Renal cortical epithelial cell (primary cell): ENCODE measurements at regions not wholly inside any gene's neighbourhood (a gene's known extent, or its start where the extent isn't known, plus 50 kb on each side); places are given as distances from the start of the nearest gene placed in this dataset.
A peak's percentile ranks its signal among the peaks of the same experiment; 100 is the strongest.
"Not testable (repeated sequence)": the region's sequence is repeated elsewhere in the genome, so short reads cannot be mapped to it uniquely, and the experiment has no call there.

Experiments used
- DNase-seq: peaks from one replicate; pipeline ENCODE4 v3.0.0-alpha.2; 2011; ENCODE audit warnings: low read depth

GRCh38 chrX:74080165-74080564 is 223.8 kb upstream of the ZCCHC13 start:
- no peak for DNase-seq

DNA sequence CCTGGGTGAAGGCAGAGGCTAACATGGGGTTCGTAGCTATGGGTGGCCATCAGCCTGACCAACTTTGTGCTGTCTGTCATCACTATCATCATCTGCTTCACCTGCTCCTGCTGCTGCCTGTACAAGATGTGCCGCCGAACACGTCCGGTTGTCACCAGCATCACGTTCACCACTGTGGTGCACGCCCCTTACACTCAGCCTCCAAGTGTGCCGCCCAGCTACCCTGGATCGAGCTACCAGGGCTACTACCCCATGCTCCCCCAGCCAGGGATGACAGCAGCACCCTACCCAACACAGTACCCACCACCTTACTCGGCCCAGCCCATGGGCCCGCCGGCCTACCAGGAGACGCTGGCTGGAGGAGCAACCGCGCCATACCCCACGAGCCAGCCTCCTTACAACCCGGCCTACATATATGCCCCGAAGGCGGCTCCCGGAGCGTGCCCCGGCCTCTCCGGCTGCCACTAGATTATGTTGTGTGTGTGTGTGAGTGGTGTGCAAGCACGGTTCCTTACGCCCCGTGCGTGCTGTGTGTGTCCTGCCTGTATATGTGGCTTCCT is 213.4 kb upstream of the XIST start:
- no peak for DNase-seq

GRCh38 chrX:74063426-74064155 is 211.1 kb upstream of the XIST start:
- no peak for DNase-seq

- no peak for DNase-seq
These were observed 209.4 kb upstream of the XIST start for GRCh38 chrX:74061879-74062278.

- no peak for DNase-seq
These were observed 196.6 kb upstream of the XIST start for GRCh38 chrX:74049126-74049525.

GRCh38 chrX:74034066-74034465 is 181.6 kb upstream of the XIST start:
- DNase-seq, result not testable (repeated sequence)

DNA sequence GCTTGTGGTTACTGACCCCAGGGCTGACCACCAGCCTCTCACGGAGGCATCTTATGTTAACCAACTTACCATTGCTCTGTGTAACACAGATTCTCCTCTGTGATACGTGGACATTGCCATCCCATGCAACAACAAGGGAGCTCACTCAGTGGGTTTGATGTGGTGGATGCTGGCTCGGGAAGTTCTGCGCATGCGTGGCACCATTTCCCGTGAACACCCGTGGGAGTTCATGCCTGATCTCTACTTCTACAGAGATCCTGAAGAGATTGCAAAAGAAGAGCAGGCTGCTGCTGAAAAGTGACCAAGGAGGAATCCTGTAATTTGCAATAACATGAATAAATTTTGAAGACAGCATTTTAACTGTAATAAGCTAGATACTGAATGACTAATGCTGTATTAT is 179.0 kb upstream of the XIST start:
- not testable (repeated sequence) for DNase-seq

- DNase-seq, result not testable (repeated sequence)
These were observed 178.3 kb upstream of the XIST start for GRCh38 chrX:74030766-74031165.

GRCh38 chrX:74025145-74025544 is 172.6 kb upstream of the XIST start:
- not testable (repeated sequence) for DNase-seq

DNA sequence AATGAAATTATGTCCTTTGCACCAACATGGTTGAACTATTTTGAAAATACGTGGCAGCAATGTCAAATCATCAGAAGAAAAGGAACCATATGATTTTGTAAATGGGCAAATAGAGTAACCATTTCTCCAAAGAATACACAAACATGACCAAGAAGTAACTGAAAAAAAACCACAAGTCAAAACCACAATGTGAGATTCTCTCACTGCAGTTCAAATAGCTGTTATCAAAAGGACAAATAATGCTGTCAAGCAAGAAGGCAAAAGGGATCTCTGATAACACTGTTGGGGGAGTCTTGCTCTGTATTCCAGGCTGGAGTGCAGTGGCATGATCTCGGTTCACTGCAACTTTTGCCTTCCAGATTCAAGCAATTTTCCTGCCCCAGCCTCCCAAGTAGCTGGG is 170.7 kb upstream of the XIST start:
- no peak for DNase-seq

DNA sequence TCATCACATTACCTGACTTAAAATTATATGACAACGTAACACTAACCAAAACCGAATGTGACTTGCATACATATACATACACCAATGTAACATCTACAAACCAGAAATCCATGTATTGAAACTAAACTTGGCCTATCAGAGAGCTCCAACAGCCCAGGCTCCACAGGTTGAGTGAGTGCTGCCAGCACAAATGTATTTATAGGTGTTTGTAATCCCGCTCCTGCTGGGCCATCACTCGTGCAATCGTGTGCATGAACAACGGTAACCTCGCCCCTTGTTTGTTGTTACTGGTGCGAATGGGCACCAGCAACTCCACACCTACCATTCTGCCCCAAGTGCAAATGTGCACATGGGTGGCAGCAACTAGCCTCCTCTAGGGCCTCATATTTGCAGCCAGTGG is 165.7 kb upstream of the XIST start:
- DNase-seq, result no peak

DNA sequence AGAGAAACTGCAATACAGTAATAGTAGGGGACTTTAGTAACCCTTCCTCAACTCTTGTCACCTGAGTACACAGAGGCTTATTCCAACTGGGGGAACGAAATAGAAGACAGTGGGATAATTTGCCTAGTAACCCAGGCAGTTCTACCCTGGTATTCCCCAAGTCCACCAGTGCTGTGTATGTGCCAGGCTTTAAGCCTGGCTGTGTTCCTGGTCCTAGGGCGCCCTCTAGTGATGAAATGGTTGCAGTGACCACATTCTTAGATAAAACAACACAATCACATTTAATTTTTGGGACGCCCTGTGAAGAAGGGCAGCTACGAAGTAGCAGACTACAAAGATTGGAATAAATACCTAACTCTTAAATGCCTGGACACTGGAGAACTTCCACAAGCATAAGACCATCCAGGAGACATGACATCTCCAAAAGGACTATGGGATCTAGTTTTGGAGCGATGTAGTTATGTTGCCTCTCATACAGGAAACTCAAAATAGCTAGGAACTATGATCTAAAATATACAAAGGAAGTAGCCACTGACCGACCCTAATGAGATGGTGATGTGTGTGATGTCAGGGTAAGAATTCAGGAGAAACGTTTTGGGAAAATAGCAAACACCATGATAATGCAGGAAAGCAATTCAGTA is 163.0 kb upstream of the XIST start:
- peak; percentile 55 for DNase-seq

DNA sequence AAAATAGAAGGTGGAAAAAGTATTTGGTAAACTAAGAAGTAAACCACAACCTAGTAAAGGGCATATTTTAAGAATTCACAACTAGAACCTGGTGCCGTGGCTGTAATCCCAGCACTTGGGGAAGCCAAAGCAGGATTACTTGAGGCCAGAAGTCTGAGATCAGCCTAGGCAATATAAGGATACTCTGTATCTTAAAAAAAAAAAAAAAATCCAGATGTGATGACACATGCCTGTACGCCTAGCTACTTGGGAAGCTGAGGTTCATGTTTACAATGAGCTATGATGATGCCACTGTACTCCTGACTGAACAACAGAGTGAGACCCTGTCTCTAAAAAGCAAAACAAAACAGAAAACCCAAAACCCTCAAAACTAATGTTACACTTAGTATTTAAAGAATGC is 156.5 kb upstream of the XIST start:
- no peak for DNase-seq

DNA sequence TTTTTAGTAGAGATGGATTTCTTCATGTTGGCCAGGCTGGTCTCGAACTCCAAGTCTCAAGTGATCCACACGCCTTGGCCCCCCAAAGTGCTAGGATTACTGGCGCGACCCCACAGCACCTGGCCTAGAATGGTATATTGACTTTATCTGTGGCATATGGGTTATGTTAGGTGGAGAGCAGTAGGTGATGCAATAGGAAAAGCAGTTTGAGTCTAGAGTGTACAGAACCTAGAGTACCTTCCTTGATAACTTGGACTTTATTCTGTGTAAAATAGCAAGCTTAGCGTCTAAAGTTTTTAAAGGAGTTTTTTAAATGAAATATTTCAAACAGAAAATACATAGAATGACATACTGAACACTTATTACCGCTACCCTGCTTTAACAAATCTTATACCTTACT is 139.5 kb upstream of the XIST start:
- no peak for DNase-seq

- DNase-seq, result no peak
These were observed 134.7 kb upstream of the XIST start for GRCh38 chrX:73987166-73987565.

- no peak for DNase-seq
These were observed 127.1 kb upstream of the XIST start for GRCh38 chrX:73979551-73980131.

DNA sequence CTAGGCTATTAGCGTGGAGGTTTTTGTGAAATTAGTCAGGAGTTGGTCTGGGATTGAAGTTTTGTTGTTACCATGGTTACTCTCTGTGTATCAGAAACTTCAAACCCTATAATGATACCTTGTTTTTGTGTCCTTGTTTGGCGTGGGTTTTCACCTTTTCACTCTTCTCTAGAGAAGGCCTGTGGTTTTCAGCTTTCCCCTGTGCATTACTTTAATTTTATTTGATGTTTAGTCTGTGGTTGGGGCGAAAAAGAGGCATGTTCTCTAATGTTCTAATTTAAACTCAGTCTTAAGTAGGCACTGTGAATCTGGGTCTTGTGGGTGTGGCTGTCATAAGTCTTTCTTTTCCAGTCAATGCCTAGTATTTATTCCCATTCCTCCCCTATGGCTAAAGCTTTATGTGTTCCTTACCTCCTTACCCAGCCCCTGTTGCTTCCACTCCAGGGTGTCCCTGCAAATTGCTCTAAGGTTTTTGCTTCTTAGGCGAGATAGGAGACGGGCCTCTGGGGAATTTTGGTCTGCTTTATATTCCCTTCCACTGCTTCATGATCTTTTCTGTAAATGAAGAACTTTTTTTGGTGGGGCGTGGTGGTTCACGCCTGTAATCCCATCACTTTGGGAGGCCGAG is 125.1 kb upstream of the XIST start:
- DNase-seq, result peak; percentile 31

DNA sequence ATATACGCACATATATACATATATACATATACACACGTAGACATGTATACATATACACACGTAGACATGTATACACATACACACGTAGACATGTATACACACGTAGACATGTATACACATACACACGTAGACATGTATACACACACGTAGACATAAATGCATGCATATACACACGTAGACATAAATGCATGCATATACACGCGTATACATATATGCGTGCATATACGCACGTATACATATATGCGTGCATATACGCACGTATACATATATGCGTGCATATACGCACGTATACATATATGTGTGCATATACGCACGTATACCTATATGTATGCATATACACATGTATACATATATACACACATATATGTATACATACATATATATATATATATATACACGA is 114.9 kb upstream of the XIST start:
- not testable (repeated sequence) for DNase-seq

- no peak for DNase-seq
These were observed 113.3 kb upstream of the XIST start for GRCh38 chrX:73965833-73966232.

- peak; percentile 15 for DNase-seq
These were observed 112.1 kb upstream of the XIST start for GRCh38 chrX:73964579-73964978.

DNA sequence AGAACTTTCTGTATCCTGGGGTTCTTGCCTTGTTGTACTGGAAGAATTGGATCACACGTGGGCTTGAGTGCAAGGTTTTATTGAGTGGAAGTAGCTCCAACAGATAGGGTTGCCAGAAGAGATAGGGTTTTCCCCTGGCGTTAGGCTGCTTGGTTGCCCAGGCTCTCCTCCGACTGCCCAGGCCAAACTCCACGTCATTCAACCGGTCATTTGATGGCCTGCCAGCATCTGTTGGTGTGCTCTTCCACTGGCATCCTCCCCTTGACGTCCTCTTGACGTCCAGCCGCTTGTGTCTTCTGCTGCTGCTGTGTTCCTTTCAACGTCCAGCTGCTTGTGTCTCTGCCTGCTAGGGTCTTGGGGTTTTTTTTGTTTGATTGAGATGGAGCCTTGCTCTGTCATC is 111.2 kb upstream of the XIST start:
- no peak for DNase-seq

- DNase-seq, result no peak
These were observed 110.4 kb upstream of the XIST start for GRCh38 chrX:73962948-73963347.

- not testable (repeated sequence) for DNase-seq
These were observed 109.4 kb upstream of the XIST start for GRCh38 chrX:73961867-73962266.
